HG03175 (cell line): ENCODE measurements at regions not wholly inside any gene's neighbourhood (a gene's known extent, or its start where the extent isn't known, plus 50 kb on each side); places are given as distances from the start of the nearest gene placed in this dataset.
"Not testable (repeated sequence)": the region's sequence is repeated elsewhere in the genome, so short reads cannot be mapped to it uniquely, and the experiment has no call there.

ENCODE experiments used
- ATAC-seq: cut with Tn5 transposase; IDR thresholded peaks from one replicate; pipeline ENCODE4 v1.9.1; 2021; ENCODE audit warnings: mild to moderate bottlenecking, moderate library complexity; ENCODE audit not compliant: unreplicated experiment

GRCh38 chr9:115443890-115444289 is 325.9 kb upstream of the TNC start:
- ATAC-seq, result no peak

GRCh38 chr9:115444959-115445358 is 327.0 kb upstream of the TNC start:
- ATAC-seq, result no peak

GRCh38 chr9:115445655-115446054 is 327.7 kb upstream of the TNC start:
- no peak for ATAC-seq

GRCh38 chr9:115456515-115456914 is 338.6 kb upstream of the TNC start:
- no peak for ATAC-seq

- no peak for ATAC-seq
These were observed 343.3 kb upstream of the TNC start for GRCh38 chr9:115461280-115461679.

GRCh38 chr9:115462623-115463022 is 344.7 kb upstream of the TNC start:
- no peak for ATAC-seq

- no peak for ATAC-seq
These were observed 348.8 kb upstream of the TNC start for GRCh38 chr9:115466756-115467155.

- ATAC-seq, result no peak
These were observed 351.9 kb upstream of the TNC start for GRCh38 chr9:115469841-115470240.

GRCh38 chr9:115473032-115473431 is 355.1 kb upstream of the TNC start:
- not testable (repeated sequence) for ATAC-seq

- ATAC-seq, result no peak
These were observed 363.8 kb upstream of the TNC start for GRCh38 chr9:115481769-115482168.

GRCh38 chr9:115482747-115483146 is 364.8 kb upstream of the TNC start:
- ATAC-seq, result no peak

- no peak for ATAC-seq
These were observed 374.9 kb upstream of the TNC start for GRCh38 chr9:115492869-115493268.

- no peak for ATAC-seq
These were observed 376.4 kb upstream of the TNC start for GRCh38 chr9:115494393-115494792.

GRCh38 chr9:115495052-115495635 is 377.2 kb upstream of the TNC start:
- no peak for ATAC-seq

GRCh38 chr9:115495836-115496235 is 377.9 kb upstream of the TNC start:
- no peak for ATAC-seq

- ATAC-seq, result no peak
These were observed 380.3 kb upstream of the TNC start for GRCh38 chr9:115498303-115498702.

- ATAC-seq, result no peak
These were observed 389.2 kb upstream of the TNC start for GRCh38 chr9:115507148-115507547.

- ATAC-seq, result no peak
These were observed 395.2 kb upstream of the TNC start for GRCh38 chr9:115513148-115513547.

- no peak for ATAC-seq
These were observed 396.5 kb upstream of the TNC start for GRCh38 chr9:115514454-115514853.

GRCh38 chr9:115517335-115518075 is 399.5 kb upstream of the TNC start:
- no peak for ATAC-seq

GRCh38 chr9:115520646-115521045 is 402.7 kb upstream of the TNC start:
- no peak for ATAC-seq

- no peak for ATAC-seq
These were observed 405.0 kb upstream of the TNC start for GRCh38 chr9:115522912-115523311.
